ENCODE measurements at regions not wholly inside any gene's neighbourhood (a gene's known extent, or its start where the extent isn't known, plus 50 kb on each side); places are given as distances from the start of the nearest gene placed in this dataset.

GRCh38 chr2:182522405-182522896 lies 95.6 kb upstream of the PDE1A start:
- Histone ChIP-seq H3K27me3 (replicated peaks; ENCODE audit: control insufficient read depth, insufficient read depth, low read length) (no peaks in the 10 kb centered on the region), H3K4me3 (replicated peaks; ENCODE audit: low read depth, low read length) (no peak overlapping the region), H3K36me3 (ENCODE audit: control insufficient read depth, insufficient read depth, low read length) (no peaks in the 10 kb centered on the region)
- DNase-seq (ENCODE audit: extremely low read depth, insufficient read length), result no peak
- TF ChIP-seq CTCF (IDR thresholded peaks at IDR 0.05; ENCODE audit: insufficient read depth, low read length, poor library complexity, severe bottlenecking), result no peak

- no peak for DNase-seq (ENCODE audit: extremely low read depth, insufficient read length)
- H3K4me3 ChIP-seq (replicated peaks; ENCODE audit: low read depth, low read length), result no peak overlapping the region
- H3K36me3 ChIP-seq (ENCODE audit: control insufficient read depth, insufficient read depth, low read length), result no peaks in the 10 kb centered on the region
- H3K27me3 ChIP-seq (replicated peaks; ENCODE audit: control insufficient read depth, insufficient read depth, low read length), result no peaks in the 10 kb centered on the region
- no peak for TF ChIP-seq CTCF (IDR thresholded peaks at IDR 0.05; ENCODE audit: insufficient read depth, low read length, poor library complexity, severe bottlenecking)
Observed at GRCh38 chr2:182522972-182523473, 96.2 kb upstream of the PDE1A start.

- Histone ChIP-seq H3K27me3 (replicated peaks; ENCODE audit: control insufficient read depth, insufficient read depth, low read length) (no peaks in the 10 kb centered on the region), H3K36me3 (ENCODE audit: control insufficient read depth, insufficient read depth, low read length) (no peaks in the 10 kb centered on the region), H3K4me3 (replicated peaks; ENCODE audit: low read depth, low read length) (no peak overlapping the region)
- no peak for DNase-seq (ENCODE audit: extremely low read depth, insufficient read length)
- no peak for TF ChIP-seq CTCF (IDR thresholded peaks at IDR 0.05; ENCODE audit: insufficient read depth, low read length, poor library complexity, severe bottlenecking)
Observed at GRCh38 chr2:182530636-182531035, 103.8 kb upstream of the PDE1A start.

- no peaks in the 10 kb centered on the region for H3K27me3 ChIP-seq (replicated peaks; ENCODE audit: control insufficient read depth, insufficient read depth, low read length)
- no peaks in the 10 kb centered on the region for H3K36me3 ChIP-seq (ENCODE audit: control insufficient read depth, insufficient read depth, low read length)
- no peak overlapping the region for H3K4me3 ChIP-seq (replicated peaks; ENCODE audit: low read depth, low read length)
- DNase-seq (ENCODE audit: extremely low read depth, insufficient read length), result no peak
- TF ChIP-seq CTCF (IDR thresholded peaks at IDR 0.05; ENCODE audit: insufficient read depth, low read length, poor library complexity, severe bottlenecking), result no peak
Observed at GRCh38 chr2:182540252-182540651, 113.4 kb upstream of the PDE1A start.

GRCh38 chr2:182541268-182541667 lies 114.4 kb upstream of the PDE1A start:
- Histone ChIP-seq H3K4me3 (replicated peaks; ENCODE audit: low read depth, low read length) (no peak overlapping the region), H3K27me3 (replicated peaks; ENCODE audit: control insufficient read depth, insufficient read depth, low read length) (no peaks in the 10 kb centered on the region), H3K36me3 (ENCODE audit: control insufficient read depth, insufficient read depth, low read length) (no peaks in the 10 kb centered on the region)
- no peak for DNase-seq (ENCODE audit: extremely low read depth, insufficient read length)
- no peak for TF ChIP-seq CTCF (IDR thresholded peaks at IDR 0.05; ENCODE audit: insufficient read depth, low read length, poor library complexity, severe bottlenecking)
